ENCODE measurements at regions not wholly inside any gene's neighbourhood (a gene's known extent, or its start where the extent isn't known, plus 50 kb on each side); places are given as distances from the start of the nearest gene placed in this dataset.
A peak's percentile ranks its signal among the peaks of the same experiment; 100 is the strongest.

DNA sequence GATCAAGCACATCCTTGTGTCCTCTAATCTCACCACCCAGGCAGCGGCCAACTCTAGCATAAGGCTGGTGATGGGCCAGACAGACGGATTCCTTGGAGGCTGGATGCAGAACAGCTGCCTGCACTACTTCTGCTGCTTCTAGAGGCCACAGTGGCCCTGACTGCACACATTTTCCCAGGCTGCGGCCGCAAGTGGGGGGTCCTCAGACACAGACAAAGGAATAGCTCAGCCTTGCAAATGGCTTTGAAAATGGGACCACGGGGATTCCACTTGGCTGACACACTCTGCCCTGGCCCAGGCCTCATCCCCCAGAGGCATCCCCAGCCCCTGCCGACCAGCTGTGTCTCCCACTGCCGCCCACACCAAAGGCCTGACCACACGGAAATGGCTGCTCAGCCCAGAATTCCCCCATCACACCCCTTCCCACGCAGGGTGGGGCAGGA is 540.8 kb downstream of the BNC2 start:
- H3K9me3 ChIP-seq (replicated peaks; ENCODE audit: low read length) = no peaks in the 10 kb centered on the region
- H3K36me3 ChIP-seq (ENCODE audit: insufficient read depth, low read length) = no peaks in the 10 kb centered on the region
- H3K9ac ChIP-seq (ENCODE audit: low read depth, low read length) = peak overlapping the region; percentile 60
- H3K27me3 ChIP-seq (ENCODE audit: control insufficient read depth, insufficient read depth, low read length) = no peaks in the 10 kb centered on the region
- peaks cover 39% of the 10 kb centered on the region for H3K4me1 ChIP-seq (ENCODE audit: control insufficient read depth, insufficient read depth, low read length)
- no peak overlapping the region for H3K4me2 ChIP-seq (ENCODE audit: low read length)
- H3K4me3 ChIP-seq (ENCODE audit: low read length) = no peak overlapping the region

DNA sequence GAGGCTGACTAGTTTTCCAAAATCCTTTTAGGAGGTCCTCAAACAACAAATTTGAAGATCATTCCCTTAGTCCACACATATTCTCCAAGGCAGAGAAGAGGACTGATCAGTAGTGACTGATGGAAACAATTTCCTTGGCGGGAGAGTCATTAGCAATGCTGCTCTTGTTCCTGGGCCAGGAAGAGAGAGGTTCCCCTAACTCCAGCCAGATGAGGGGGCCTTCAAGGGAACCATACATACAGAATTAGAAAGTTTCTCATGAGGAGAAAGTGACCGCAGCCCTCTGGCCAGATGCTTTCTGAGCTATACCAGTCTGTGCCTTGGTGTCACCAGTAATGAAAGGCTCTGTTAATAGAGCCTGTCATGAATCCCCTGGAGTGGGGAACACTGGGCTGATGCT is 539.4 kb downstream of the BNC2 start:
- Histone ChIP-seq H3K4me1 (ENCODE audit: control insufficient read depth, insufficient read depth, low read length) (peaks cover 49% of the 10 kb centered on the region), H3K9ac (ENCODE audit: low read depth, low read length) (no peak overlapping the region), H3K4me2 (ENCODE audit: low read length) (no peak overlapping the region), H3K27me3 (ENCODE audit: control insufficient read depth, insufficient read depth, low read length) (no peaks in the 10 kb centered on the region), H3K9me3 (replicated peaks; ENCODE audit: low read length) (no peaks in the 10 kb centered on the region), H3K36me3 (ENCODE audit: insufficient read depth, low read length) (no peaks in the 10 kb centered on the region), H3K4me3 (ENCODE audit: low read length) (no peak overlapping the region)

DNA sequence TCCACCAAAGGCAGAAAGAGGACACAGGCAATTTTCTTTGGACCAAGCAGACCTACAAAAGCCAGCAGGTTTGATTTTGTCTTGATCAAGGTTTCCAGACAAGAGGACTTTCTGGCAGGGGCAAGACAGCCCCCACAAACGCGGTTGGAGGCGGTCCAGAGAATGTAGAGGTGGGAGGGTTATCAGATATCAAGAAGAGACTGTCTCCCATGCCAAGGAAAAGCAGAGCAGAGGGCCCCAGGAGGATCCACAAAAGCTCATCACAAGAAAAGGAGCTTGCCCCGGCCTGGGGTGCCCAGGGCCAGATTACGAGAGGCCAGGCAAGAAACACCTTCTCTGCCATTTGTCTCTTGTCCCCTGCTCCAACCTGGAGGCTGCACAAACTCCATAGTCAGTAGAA is 538.9 kb downstream of the BNC2 start:
- Histone ChIP-seq H3K4me2 (ENCODE audit: low read length) (no peak overlapping the region), H3K4me3 (ENCODE audit: low read length) (no peak overlapping the region), H3K9ac (ENCODE audit: low read depth, low read length) (no peak overlapping the region), H3K27me3 (ENCODE audit: control insufficient read depth, insufficient read depth, low read length) (no peaks in the 10 kb centered on the region), H3K36me3 (ENCODE audit: insufficient read depth, low read length) (no peaks in the 10 kb centered on the region), H3K9me3 (replicated peaks; ENCODE audit: low read length) (no peaks in the 10 kb centered on the region), H3K4me1 (ENCODE audit: control insufficient read depth, insufficient read depth, low read length) (peaks cover 54% of the 10 kb centered on the region)

DNA sequence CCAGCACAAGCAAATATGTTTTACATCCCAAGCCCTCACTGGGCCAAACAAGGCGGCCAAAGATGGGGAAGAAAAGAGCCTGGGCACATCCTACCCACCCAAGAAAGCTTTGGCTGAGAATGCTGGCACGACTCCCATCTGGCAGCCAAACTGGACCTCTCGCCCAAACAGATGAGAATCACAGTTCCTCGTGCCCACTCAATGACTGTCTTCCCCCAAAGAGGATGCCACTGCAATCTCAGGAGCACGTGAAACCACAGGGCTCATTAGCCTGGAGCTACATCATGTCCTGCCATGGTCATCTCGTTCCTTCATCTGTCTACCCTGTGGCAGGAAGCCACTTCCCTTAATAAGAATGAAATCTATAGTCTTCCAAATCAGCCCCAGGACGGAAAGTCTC is 536.8 kb downstream of the BNC2 start:
- H3K4me3 ChIP-seq (ENCODE audit: low read length) = no peak overlapping the region
- no peaks in the 10 kb centered on the region for H3K36me3 ChIP-seq (ENCODE audit: insufficient read depth, low read length)
- H3K9ac ChIP-seq (ENCODE audit: low read depth, low read length) = no peak overlapping the region
- H3K9me3 ChIP-seq (replicated peaks; ENCODE audit: low read length) = no peaks in the 10 kb centered on the region
- no peak overlapping the region for H3K4me2 ChIP-seq (ENCODE audit: low read length)
- H3K27me3 ChIP-seq (ENCODE audit: control insufficient read depth, insufficient read depth, low read length) = no peaks in the 10 kb centered on the region
- peaks cover 65% of the 10 kb centered on the region for H3K4me1 ChIP-seq (ENCODE audit: control insufficient read depth, insufficient read depth, low read length)

DNA sequence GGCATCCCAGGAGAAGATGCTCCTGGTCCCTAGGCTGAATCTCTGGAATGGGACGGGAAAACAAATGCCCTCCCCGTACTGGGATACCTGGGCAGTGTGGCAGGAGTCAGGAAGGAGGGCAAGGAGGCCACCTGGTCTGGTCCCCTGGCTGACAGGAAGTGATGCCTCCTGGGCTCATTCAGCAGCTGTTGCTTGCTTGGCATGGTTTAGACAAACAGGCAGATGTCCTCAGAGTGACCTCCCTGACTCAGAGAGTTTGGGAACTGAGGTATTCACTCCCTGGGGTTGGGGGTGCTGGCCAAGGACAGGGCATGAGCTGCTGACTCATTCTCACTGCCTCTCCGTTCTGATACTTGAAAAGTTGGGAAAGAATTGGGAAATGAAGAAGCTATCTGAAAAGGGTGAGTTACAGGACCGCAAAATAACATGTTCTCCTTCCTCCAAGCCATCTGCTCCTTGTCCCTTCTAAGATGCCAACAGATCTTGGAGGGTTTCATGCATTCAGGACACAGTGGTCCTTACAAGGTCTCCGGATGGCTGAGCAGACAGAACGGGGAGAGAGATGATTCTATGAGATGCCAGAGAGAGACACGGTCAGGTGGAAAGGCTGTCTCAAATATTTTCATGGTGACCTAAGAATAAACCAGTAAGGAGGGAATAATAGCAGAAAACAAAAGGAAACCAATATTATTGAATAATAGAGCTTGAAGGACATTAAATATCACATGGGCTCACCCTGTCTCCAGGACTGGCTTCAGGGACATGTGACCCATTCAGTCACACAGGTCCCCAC is 534.5 kb downstream of the BNC2 start:
- Histone ChIP-seq H3K4me2 (ENCODE audit: low read length) (peak overlapping the region; percentile 65), H3K9ac (ENCODE audit: low read depth, low read length) (peak overlapping the region; percentile 69), H3K36me3 (ENCODE audit: insufficient read depth, low read length) (no peaks in the 10 kb centered on the region), H3K4me3 (ENCODE audit: low read length) (peak overlapping the region; percentile 47), H3K27me3 (ENCODE audit: control insufficient read depth, insufficient read depth, low read length) (no peaks in the 10 kb centered on the region), H3K9me3 (replicated peaks; ENCODE audit: low read length) (no peaks in the 10 kb centered on the region), H3K4me1 (ENCODE audit: control insufficient read depth, insufficient read depth, low read length) (peaks cover 48% of the 10 kb centered on the region)

DNA sequence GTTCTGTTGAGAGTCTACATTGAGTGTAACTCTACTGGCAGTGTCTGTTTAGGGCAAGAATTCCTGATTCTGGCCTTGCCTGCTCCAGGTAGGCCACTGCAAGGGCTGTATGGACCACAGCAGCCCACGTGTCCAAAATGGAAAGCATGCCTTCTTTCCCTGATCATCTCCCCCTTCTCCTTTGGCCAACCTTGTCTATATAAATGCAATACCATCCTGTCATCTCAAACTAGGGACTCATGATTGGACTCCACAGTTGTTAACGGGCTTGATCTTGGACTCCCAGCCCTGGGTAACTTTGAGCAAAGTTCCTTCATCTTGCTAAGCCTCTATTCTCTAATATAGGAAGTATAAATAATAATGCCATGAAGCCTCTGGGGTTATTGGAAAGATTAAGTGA is 533.6 kb downstream of the BNC2 start:
- H3K36me3 ChIP-seq (ENCODE audit: insufficient read depth, low read length) = no peaks in the 10 kb centered on the region
- peak overlapping the region; percentile 11 for H3K4me3 ChIP-seq (ENCODE audit: low read length)
- H3K4me1 ChIP-seq (ENCODE audit: control insufficient read depth, insufficient read depth, low read length) = peaks cover 52% of the 10 kb centered on the region
- peak overlapping the region; percentile 18 for H3K4me2 ChIP-seq (ENCODE audit: low read length)
- peak overlapping the region; percentile 69 for H3K9ac ChIP-seq (ENCODE audit: low read depth, low read length)
- H3K9me3 ChIP-seq (replicated peaks; ENCODE audit: low read length) = no peaks in the 10 kb centered on the region
- no peaks in the 10 kb centered on the region for H3K27me3 ChIP-seq (ENCODE audit: control insufficient read depth, insufficient read depth, low read length)

DNA sequence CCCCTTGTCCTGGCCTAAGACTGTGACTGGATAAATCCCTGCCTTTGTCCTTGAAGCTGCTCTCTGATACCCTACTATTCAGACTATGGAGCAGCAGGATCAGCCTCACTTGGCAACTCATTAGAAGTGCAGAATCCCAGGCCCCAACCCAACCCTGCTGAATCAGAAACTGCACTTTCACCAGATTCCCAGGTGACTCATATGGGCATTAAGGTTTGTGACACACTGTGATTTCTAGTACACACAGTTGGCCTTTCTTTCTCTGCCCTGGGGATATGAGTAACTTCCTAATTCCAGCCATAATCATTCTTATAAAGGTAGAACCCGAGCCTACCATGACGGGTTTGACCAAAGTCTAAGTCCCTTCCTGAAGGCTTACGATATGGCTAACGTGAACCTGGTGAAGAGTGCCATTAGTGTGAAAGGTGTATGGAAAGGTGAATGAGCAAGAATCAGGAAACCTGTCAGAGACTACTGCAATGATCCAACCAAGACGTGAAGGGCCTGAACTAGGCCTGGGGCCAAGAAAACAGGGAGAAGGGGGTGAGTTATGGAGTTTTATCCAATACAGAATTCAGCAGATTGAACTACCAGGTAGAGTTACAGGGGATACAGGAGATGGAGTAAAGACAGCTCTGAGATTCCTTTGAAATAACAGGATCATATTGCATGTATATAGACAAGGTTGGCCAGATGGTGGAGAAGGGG is 533.0 kb downstream of the BNC2 start:
- Histone ChIP-seq H3K9me3 (replicated peaks; ENCODE audit: low read length) (no peaks in the 10 kb centered on the region), H3K27me3 (ENCODE audit: control insufficient read depth, insufficient read depth, low read length) (no peaks in the 10 kb centered on the region), H3K36me3 (ENCODE audit: insufficient read depth, low read length) (no peaks in the 10 kb centered on the region), H3K4me3 (ENCODE audit: low read length) (peak overlapping the region; percentile 16), H3K4me1 (ENCODE audit: control insufficient read depth, insufficient read depth, low read length) (peaks cover 57% of the 10 kb centered on the region), H3K4me2 (ENCODE audit: low read length) (peak overlapping the region; percentile 27), H3K9ac (ENCODE audit: low read depth, low read length) (peak overlapping the region; percentile 69)

DNA sequence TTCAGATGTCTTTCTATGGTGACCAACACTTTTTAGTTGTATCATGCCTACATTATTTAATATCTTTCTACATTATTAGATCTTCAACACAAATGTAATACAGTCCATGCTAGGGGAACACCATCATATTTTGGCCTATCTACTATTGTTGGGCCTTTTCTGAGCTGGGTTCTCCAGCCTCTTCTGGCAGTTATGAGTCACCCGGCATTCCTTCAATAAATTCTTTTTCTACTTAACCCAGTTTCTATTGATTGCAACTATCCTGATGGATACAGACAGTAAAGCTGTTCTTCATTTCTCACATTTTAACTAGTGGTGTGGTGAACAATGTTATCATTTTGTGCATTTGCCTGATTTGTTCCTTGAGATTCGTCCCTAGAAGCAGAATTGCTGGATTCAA is 529.3 kb downstream of the BNC2 start:
- no peaks in the 10 kb centered on the region for H3K36me3 ChIP-seq (ENCODE audit: insufficient read depth, low read length)
- no peak overlapping the region for H3K4me2 ChIP-seq (ENCODE audit: low read length)
- no peak overlapping the region for H3K9ac ChIP-seq (ENCODE audit: low read depth, low read length)
- no peaks in the 10 kb centered on the region for H3K27me3 ChIP-seq (ENCODE audit: control insufficient read depth, insufficient read depth, low read length)
- no peaks in the 10 kb centered on the region for H3K9me3 ChIP-seq (replicated peaks; ENCODE audit: low read length)
- no peak overlapping the region for H3K4me3 ChIP-seq (ENCODE audit: low read length)
- H3K4me1 ChIP-seq (ENCODE audit: control insufficient read depth, insufficient read depth, low read length) = peaks cover 49% of the 10 kb centered on the region

DNA sequence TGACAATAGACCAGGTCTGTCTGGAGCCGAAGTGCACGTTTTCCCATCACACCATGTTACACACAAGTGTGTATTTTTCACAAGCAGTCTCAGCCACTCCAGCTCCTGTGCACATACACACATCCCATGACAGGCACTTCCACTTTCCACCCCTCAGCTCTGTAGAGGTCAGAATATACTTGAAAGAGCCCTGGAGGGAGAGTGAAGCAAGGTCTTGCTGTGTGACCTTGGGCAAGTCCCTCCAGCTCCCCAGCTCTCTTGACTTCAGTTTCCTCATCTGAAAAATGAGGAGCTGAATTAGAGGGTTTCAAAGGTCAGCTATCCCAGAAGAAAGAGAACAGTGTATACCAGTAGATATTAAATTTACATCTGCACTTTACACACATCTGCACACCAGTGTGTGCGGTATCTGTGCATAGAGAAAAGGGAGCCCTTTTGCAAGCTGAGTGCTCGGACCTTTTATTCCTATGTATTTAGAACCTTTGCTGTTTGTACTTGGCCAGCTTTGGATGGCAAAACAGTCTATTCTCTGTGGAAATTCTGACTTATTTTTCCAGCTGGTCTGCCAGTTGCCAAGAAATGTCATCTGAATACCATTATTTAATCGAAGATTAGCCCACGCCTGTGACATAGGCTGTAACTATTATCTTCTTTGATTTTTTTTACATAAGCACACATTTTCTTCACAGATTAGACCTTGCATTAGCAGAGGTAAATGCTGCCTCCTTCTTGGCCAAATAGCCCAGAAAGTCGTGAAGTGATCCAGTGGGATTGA is 528.0 kb downstream of the BNC2 start:
- no peaks in the 10 kb centered on the region for H3K36me3 ChIP-seq (ENCODE audit: insufficient read depth, low read length)
- peaks cover 37% of the 10 kb centered on the region for H3K4me1 ChIP-seq (ENCODE audit: control insufficient read depth, insufficient read depth, low read length)
- H3K4me2 ChIP-seq (ENCODE audit: low read length) = no peak overlapping the region
- H3K9me3 ChIP-seq (replicated peaks; ENCODE audit: low read length) = no peaks in the 10 kb centered on the region
- no peak overlapping the region for H3K4me3 ChIP-seq (ENCODE audit: low read length)
- H3K9ac ChIP-seq (ENCODE audit: low read depth, low read length) = no peak overlapping the region
- H3K27me3 ChIP-seq (ENCODE audit: control insufficient read depth, insufficient read depth, low read length) = no peaks in the 10 kb centered on the region

DNA sequence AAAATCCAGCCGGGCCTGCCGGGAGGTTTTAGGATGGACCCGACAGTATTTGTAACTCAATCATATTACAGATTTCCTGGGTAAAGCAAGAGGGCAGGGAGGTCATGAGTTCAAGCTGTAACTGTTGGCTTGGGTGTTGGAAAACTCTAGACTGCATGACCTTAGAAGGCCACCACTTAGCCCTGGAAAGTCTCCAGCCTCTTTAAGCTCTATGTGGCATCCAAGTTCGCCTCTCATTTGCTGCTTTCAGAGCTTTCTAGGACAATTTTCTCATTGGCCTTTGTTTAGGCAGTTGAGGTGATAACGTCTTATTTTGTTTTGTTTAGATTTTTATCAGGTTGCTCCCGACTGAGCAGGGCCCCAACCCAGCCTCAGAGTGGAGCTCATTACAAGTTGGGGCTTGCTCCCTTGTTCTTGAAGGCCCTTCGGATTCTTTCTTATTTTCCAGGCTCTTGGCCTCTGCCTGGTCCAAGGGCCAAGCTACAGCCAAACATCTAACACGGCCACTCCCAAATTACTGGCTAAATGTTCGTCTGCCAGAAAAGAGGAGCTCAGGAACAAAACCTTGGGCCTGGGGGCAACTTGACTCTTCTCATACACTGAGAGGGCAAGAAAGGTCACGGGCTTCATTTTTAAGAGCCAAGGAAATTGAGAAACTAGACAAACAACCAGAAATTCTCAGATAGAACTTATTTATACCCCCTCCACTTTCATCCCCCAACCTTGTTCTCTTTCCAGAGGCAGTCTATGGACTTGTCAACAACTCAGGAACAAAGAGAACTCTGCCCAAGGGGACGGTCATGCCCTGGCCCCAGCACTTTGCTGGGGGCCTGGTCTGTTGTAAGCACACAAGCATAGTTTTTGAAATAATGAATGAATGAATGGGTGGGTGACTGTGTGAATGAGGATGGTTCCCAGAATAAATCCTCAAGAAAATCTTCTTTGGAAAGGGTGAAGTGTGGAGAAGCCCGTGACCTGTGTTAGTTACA is 526.9 kb downstream of the BNC2 start:
- Histone ChIP-seq H3K4me3 (ENCODE audit: low read length) (no peak overlapping the region), H3K4me1 (ENCODE audit: control insufficient read depth, insufficient read depth, low read length) (peaks cover 28% of the 10 kb centered on the region), H3K27me3 (ENCODE audit: control insufficient read depth, insufficient read depth, low read length) (no peaks in the 10 kb centered on the region)

More for the DNA sequence above, 526.9 kb downstream of the BNC2 start:
- Histone ChIP-seq H3K4me2 (ENCODE audit: low read length) (no peak overlapping the region), H3K9me3 (replicated peaks; ENCODE audit: low read length) (no peaks in the 10 kb centered on the region), H3K9ac (ENCODE audit: low read depth, low read length) (no peak overlapping the region), H3K36me3 (ENCODE audit: insufficient read depth, low read length) (no peaks in the 10 kb centered on the region)
